ENCODE measurements at regions not wholly inside any gene's neighbourhood (a gene's known extent, or its start where the extent isn't known, plus 50 kb on each side); places are given as distances from the start of the nearest gene placed in this dataset.

GRCh38 chr7:142535123-142535779 is 214.0 kb upstream of the PRSS1 start:
- no peak overlapping the region for H3K4me3 ChIP-seq (ENCODE audit: low read depth, low read length)
- no peak for DNase-seq (ENCODE audit: low read depth)
- TF ChIP-seq CTCF (conservative IDR thresholded peaks at IDR 0.05; ENCODE audit: low read depth, low read length), result peak; percentile 98

GRCh38 chr7:142534726-142535122 is 214.5 kb upstream of the PRSS1 start:
- DNase-seq (ENCODE audit: low read depth), result no peak
- H3K4me3 ChIP-seq (ENCODE audit: low read depth, low read length), result no peak overlapping the region
- TF ChIP-seq CTCF (conservative IDR thresholded peaks at IDR 0.05; ENCODE audit: low read depth, low read length), result no peak

GRCh38 chr7:142533920-142534319 is 215.4 kb upstream of the PRSS1 start:
- TF ChIP-seq CTCF (conservative IDR thresholded peaks at IDR 0.05; ENCODE audit: low read depth, low read length), result no peak
- DNase-seq (ENCODE audit: low read depth), result no peak
- no peak overlapping the region for H3K4me3 ChIP-seq (ENCODE audit: low read depth, low read length)

- no peak overlapping the region for H3K4me3 ChIP-seq (ENCODE audit: low read depth, low read length)
- TF ChIP-seq CTCF (conservative IDR thresholded peaks at IDR 0.05; ENCODE audit: low read depth, low read length), result no peak
- no peak for DNase-seq (ENCODE audit: low read depth)
These were observed 219.7 kb upstream of the PRSS1 start for GRCh38 chr7:142529591-142529990.

- no peak overlapping the region for H3K4me3 ChIP-seq (ENCODE audit: low read depth, low read length)
- DNase-seq (ENCODE audit: low read depth), result no peak
- TF ChIP-seq CTCF (conservative IDR thresholded peaks at IDR 0.05; ENCODE audit: low read depth, low read length), result peak; percentile 3
These were observed 220.5 kb upstream of the PRSS1 start for GRCh38 chr7:142528608-142529408.

- H3K4me3 ChIP-seq (ENCODE audit: low read depth, low read length), result no peak overlapping the region
- DNase-seq (ENCODE audit: low read depth), result no peak
- TF ChIP-seq CTCF (conservative IDR thresholded peaks at IDR 0.05; ENCODE audit: low read depth, low read length), result peak; percentile 31
These were observed 225.3 kb upstream of the PRSS1 start for GRCh38 chr7:142523821-142524460.
